ENCODE measurements at regions not wholly inside any gene's neighbourhood (a gene's known extent, or its start where the extent isn't known, plus 50 kb on each side); places are given as distances from the start of the nearest gene placed in this dataset.

GRCh38 chr1:57686306-57686705 is 262.4 kb upstream of the DAB1 start:
- DNase-seq: no peak

- DNase-seq: no peak
Measured at GRCh38 chr1:57683037-57683942, 259.4 kb upstream of the DAB1 start.

GRCh38 chr1:57678138-57678537 is 254.3 kb upstream of the DAB1 start:
- DNase-seq: no peak

GRCh38 chr1:57675776-57676175 is 251.9 kb upstream of the DAB1 start:
- no peak for DNase-seq

GRCh38 chr1:57674801-57675200 is 250.9 kb upstream of the DAB1 start:
- DNase-seq: no peak

GRCh38 chr1:57672346-57673140 is 248.7 kb upstream of the DAB1 start:
- no peak for DNase-seq

- no peak for DNase-seq
Measured at GRCh38 chr1:57671750-57672149, 247.9 kb upstream of the DAB1 start.

- no peak for DNase-seq
Measured at GRCh38 chr1:57659804-57660203, 235.9 kb upstream of the DAB1 start.

- DNase-seq: no peak
Measured at GRCh38 chr1:57655161-57655560, 231.3 kb upstream of the DAB1 start.

GRCh38 chr1:57644667-57645066 is 220.8 kb upstream of the DAB1 start:
- no peak for DNase-seq

GRCh38 chr1:57638239-57638638 is 214.4 kb upstream of the DAB1 start:
- no peak for DNase-seq

GRCh38 chr1:57637155-57637554 is 213.3 kb upstream of the DAB1 start:
- DNase-seq: no peak

- DNase-seq: no peak
Measured at GRCh38 chr1:57633881-57634280, 210.0 kb upstream of the DAB1 start.

GRCh38 chr1:57633056-57633455 is 209.2 kb upstream of the DAB1 start:
- DNase-seq: no peak

- DNase-seq: no peak
Measured at GRCh38 chr1:57632401-57632800, 208.5 kb upstream of the DAB1 start.

GRCh38 chr1:57627612-57628011 is 203.8 kb upstream of the DAB1 start:
- no peak for DNase-seq

- DNase-seq: no peak
Measured at GRCh38 chr1:57623791-57624538, 200.1 kb upstream of the DAB1 start.

GRCh38 chr1:57623039-57623790 is 199.4 kb upstream of the DAB1 start:
- DNase-seq: no peak

- no peak for DNase-seq
Measured at GRCh38 chr1:57621776-57622175, 197.9 kb upstream of the DAB1 start.

- no peak for DNase-seq
Measured at GRCh38 chr1:57620605-57621004, 196.7 kb upstream of the DAB1 start.

GRCh38 chr1:57616921-57617320 is 193.1 kb upstream of the DAB1 start:
- DNase-seq: no peak

GRCh38 chr1:57615956-57616355 is 192.1 kb upstream of the DAB1 start:
- DNase-seq: no peak

GRCh38 chr1:57612833-57613232 is 189.0 kb upstream of the DAB1 start:
- DNase-seq: no peak
